ENCODE measurements at regions not wholly inside any gene's neighbourhood (a gene's known extent, or its start where the extent isn't known, plus 50 kb on each side); places are given as distances from the start of the nearest gene placed in this dataset.

GRCh38 chr3:83625261-83625660 is 1333.5 kb upstream of the CADM2 start:
- Mint-ChIP-seq H3K9me3 (peaks cover 6% of the 10 kb centered on the region; the same call in 1 of the 2 replicates), H3K36me3 (ENCODE audit: low read depth) (no peaks in the 10 kb centered on the region), H3K27me3 (ENCODE audit: insufficient read depth) (no peaks in the 10 kb centered on the region), H3K4me3 (no peak overlapping the region), H3K4me1 (ENCODE audit: low read depth) (no peaks in the 10 kb centered on the region), H3K27ac (no peak overlapping the region)
- TF ChIP-seq, protein P1, sequence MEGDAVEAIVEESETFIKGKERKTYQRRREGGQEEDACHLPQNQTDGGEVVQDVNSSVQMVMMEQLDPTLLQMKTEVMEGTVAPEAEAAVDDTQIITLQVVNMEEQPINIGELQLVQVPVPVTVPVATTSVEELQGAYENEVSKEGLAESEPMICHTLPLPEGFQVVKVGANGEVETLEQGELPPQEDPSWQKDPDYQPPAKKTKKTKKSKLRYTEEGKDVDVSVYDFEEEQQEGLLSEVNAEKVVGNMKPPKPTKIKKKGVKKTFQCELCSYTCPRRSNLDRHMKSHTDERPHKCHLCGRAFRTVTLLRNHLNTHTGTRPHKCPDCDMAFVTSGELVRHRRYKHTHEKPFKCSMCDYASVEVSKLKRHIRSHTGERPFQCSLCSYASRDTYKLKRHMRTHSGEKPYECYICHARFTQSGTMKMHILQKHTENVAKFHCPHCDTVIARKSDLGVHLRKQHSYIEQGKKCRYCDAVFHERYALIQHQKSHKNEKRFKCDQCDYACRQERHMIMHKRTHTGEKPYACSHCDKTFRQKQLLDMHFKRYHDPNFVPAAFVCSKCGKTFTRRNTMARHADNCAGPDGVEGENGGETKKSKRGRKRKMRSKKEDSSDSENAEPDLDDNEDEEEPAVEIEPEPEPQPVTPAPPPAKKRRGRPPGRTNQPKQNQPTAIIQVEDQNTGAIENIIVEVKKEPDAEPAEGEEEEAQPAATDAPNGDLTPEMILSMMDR (IDR thresholded peaks at IDR 0.05): no peak
- no peak for DNase-seq

GRCh38 chr3:83628471-83628870 is 1330.3 kb upstream of the CADM2 start:
- Mint-ChIP-seq H3K27ac (no peak overlapping the region), H3K36me3 (ENCODE audit: low read depth) (no peaks in the 10 kb centered on the region), H3K27me3 (ENCODE audit: insufficient read depth) (no peaks in the 10 kb centered on the region), H3K4me3 (no peak overlapping the region), H3K4me1 (ENCODE audit: low read depth) (no peaks in the 10 kb centered on the region), H3K9me3 (peaks cover 11% of the 10 kb centered on the region)
- no peak for DNase-seq
- TF ChIP-seq, protein P1 (IDR thresholded peaks at IDR 0.05): no peak

DNA sequence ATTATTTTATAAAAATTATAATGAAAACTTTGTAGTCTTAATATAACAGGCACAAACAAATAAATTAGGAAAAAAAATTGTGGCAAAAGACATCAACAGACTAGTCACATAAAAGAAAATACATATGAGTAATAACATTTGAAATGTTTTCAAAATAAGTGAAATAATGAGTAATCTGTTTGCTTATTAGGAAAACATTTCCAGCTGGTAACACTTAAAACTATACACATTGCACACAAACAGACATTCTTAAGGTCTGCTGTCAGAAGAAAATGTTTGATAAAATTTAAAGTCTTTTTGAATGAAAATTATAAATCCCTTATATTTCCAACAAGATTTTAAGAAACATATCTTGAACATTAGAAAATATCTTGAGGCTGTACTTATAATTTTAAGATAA is 1326.3 kb upstream of the CADM2 start:
- Mint-ChIP-seq H3K4me1 (ENCODE audit: low read depth) (no peaks in the 10 kb centered on the region), H3K27me3 (ENCODE audit: insufficient read depth) (no peaks in the 10 kb centered on the region), H3K4me3 (no peak overlapping the region), H3K9me3 (peaks cover 26% of the 10 kb centered on the region), H3K36me3 (ENCODE audit: low read depth) (no peaks in the 10 kb centered on the region), H3K27ac (no peak overlapping the region)
- DNase-seq: no peak
- TF ChIP-seq, protein P1 (IDR thresholded peaks at IDR 0.05): no peak

DNA sequence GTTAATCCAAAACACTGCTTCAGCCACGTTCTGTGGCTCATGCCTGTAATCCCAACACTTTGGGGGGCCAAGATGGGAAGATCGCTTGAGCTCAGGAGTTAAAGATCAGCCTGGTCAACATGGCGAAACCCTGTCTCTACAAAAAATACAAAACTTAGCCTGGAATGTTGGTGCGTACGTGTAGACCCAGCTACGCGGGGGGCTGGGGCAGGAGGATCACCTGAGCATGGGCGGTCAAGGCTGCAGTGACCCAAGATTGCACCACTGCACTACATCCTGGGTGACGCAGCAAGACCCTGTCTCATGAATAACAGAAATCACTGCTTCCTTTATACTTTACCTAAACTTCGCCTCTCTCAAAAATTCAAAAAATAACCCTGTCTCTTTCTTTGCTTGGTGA is 1325.0 kb upstream of the CADM2 start:
- TF ChIP-seq, protein P1 (IDR thresholded peaks at IDR 0.05): no peak
- no peak overlapping the region for H3K27ac Mint-ChIP-seq
- H3K27me3 Mint-ChIP-seq (ENCODE audit: insufficient read depth): no peaks in the 10 kb centered on the region
- H3K9me3 Mint-ChIP-seq: peaks cover 37% of the 10 kb centered on the region
- no peak overlapping the region for H3K4me3 Mint-ChIP-seq
- no peak for DNase-seq
- H3K4me1 Mint-ChIP-seq (ENCODE audit: low read depth): no peaks in the 10 kb centered on the region
- H3K36me3 Mint-ChIP-seq (ENCODE audit: low read depth): no peaks in the 10 kb centered on the region

GRCh38 chr3:83649692-83650091 is 1309.1 kb upstream of the CADM2 start:
- H3K27me3 Mint-ChIP-seq (ENCODE audit: insufficient read depth): no peaks in the 10 kb centered on the region; the same call in 1 of the 2 replicates
- H3K4me3 Mint-ChIP-seq: no peak overlapping the region
- H3K4me1 Mint-ChIP-seq (ENCODE audit: low read depth): no peaks in the 10 kb centered on the region
- DNase-seq: no peak
- H3K27ac Mint-ChIP-seq: no peak overlapping the region
- no peaks in the 10 kb centered on the region for H3K36me3 Mint-ChIP-seq (ENCODE audit: low read depth)
- TF ChIP-seq, protein P1 (IDR thresholded peaks at IDR 0.05): no peak
- H3K9me3 Mint-ChIP-seq: peaks cover 31% of the 10 kb centered on the region

DNA sequence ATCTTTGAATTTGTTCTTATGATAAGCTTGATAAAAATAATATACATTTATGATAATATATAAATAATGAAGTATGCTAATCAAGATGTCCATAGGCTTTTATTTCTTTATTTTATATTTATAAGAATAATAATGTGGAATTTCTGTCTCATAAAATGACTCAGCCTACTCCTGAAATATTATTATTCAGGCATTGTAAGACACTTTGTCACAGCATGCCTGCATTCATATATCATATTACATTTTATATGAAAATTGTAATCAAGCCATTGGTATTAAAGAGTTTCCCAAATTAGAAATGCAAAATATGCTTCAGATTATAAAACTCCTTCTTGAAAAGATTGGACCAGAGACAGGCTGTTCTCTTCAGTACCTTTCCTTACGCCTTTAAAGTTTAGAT is 1303.7 kb upstream of the CADM2 start:
- Mint-ChIP-seq H3K27ac (no peak overlapping the region), H3K27me3 (ENCODE audit: insufficient read depth) (no peaks in the 10 kb centered on the region), H3K9me3 (peaks cover 33% of the 10 kb centered on the region), H3K4me1 (ENCODE audit: low read depth) (no peaks in the 10 kb centered on the region), H3K36me3 (ENCODE audit: low read depth) (0 out of 2 replicates have a peak, but pooled peaks cover 5% of the 10 kb centered on the region), H3K4me3 (no peak overlapping the region)
- TF ChIP-seq, protein P1 (IDR thresholded peaks at IDR 0.05): no peak
- DNase-seq: no peak
